Central memory CD4-positive, alpha-beta T cell (primary cell): ENCODE measurements at regions not wholly inside any gene's neighbourhood (a gene's known extent, or its start where the extent isn't known, plus 50 kb on each side); places are given as distances from the start of the nearest gene placed in this dataset.
"Not testable (repeated sequence)": the region's sequence is repeated elsewhere in the genome, so short reads cannot be mapped to it uniquely, and the experiment has no call there.

ENCODE experiments used
- DNase-seq: peaks from one replicate; pipeline ENCODE4 v3.0.0; 2022

DNA sequence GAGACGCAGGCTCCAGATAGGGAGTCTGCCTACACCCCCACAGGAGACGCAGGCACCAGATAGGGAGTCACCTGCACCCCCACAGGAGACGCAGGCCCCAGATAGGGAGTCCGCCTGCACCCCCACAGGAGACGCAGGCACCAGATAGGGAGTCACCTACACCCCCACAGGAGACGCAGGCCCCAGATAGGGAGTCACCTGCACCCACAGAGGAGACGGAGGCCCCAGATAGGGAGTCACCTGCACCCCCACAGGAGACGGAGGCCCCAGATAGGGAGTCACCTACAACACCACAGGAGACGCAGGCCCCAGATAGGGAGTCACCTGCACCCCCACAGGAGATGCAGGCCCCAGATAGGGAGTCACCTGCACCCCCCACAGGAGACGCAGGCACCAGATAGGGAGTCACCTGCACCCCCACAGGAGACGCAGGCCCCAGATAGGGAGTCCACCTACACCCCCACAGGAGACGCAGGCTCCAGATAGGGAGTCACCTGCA is 77.2 kb upstream of the PPP2R2D start:
- DNase-seq, result not testable (repeated sequence)

DNA sequence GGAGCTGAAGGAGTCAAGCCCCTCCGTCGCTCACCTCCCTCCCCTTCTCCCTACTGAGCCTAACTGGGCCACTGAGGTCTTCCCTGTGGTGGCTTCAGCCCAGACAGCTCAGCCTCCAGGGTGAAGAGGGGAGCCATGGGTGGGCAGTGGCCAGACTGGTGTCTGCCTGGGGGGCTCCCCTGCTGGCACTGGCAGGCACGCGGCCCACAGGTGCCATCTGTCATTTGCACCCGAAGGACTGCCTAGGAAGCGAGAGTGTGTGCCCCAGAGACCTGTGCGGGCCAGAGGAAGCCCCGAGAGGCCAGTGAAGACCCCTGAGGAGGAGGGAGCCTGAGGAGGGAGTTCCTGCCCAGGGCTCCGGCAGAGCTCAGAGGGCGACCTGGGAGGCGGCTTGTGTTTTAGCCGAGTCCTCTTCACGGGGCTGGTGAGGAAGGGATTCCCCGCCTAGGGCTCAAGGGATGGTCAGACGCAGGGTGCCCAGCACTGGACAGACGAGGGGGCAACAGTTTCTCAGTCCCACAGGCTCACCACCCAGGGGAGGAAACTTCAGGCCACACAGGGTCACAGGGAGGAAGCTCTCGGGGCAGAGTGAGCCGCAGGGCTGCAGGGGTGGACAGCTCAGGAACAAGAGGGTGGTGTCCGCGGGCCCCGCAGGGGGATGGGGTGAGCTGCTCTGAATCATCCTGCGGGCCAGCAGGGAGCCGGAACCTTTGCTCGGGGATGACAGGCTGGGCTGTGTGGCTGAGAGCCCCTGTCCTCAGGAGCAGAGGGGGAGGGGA is 76.2 kb upstream of the PPP2R2D start:
- no peak for DNase-seq

DNA sequence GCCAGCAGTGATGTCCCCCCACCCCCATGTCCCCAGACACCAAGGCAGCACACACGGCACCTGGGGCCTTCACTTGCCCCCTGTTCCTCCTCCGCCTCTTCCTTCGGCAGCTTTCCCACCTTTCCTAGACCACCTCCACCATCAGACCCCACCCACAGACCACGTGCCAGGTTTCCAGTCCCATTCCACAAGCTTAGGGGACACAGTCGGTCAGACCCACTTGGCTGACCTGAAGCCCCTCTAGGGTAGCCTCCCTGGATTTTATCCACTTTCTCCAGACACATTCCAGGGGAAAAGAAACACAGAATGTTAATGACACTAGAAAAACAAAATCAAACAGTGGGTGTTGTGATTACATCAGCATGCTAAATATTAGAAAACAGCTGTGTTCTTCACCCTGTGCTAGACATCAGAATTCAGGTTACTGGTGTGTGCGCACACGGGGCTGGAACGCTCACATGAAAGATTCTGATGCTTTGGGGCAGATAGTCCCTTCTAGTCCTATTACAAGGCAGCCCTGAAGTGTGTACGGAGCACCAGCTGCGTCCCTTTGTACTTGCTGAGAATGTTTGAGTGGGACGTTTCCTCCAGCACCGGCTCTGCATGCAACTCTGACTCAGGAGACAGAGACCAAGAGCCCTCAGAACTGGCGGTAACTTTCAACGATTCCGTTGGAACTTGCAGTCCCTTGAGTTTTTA is 75.5 kb upstream of the PPP2R2D start:
- no peak for DNase-seq

DNA sequence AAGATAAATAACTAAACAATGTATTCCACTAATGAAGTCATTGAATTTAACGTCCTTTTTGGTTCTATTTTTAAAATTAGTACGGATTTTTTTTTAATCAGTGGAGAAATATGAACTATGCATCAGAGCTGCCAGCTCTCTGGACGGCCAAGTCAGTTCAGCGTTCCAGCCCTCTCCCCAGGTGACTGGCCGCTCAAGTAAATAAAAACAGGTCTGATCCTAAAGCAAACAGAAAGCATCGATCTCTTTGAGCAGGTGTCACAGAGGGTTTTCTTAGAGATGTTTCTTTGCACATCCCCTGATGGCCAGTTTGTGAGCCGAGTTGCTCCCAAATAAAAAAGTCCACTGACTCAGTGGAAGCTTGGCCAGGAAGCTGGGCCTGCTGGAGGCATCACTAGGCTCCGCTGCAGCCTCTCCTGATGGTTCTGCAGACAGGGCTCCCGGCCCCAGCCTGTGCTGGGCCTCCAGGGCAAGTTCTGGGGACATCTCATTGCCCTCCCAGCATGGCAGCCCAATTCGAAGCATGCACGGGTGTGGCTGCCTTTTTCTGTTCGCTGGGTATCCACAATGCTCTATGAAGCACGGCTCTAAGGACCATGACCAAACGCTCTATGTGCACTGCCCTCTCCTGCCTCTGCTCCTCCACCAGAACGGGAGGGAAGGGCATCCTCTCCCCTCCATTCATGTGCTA is 74.7 kb upstream of the PPP2R2D start:
- no peak for DNase-seq

DNA sequence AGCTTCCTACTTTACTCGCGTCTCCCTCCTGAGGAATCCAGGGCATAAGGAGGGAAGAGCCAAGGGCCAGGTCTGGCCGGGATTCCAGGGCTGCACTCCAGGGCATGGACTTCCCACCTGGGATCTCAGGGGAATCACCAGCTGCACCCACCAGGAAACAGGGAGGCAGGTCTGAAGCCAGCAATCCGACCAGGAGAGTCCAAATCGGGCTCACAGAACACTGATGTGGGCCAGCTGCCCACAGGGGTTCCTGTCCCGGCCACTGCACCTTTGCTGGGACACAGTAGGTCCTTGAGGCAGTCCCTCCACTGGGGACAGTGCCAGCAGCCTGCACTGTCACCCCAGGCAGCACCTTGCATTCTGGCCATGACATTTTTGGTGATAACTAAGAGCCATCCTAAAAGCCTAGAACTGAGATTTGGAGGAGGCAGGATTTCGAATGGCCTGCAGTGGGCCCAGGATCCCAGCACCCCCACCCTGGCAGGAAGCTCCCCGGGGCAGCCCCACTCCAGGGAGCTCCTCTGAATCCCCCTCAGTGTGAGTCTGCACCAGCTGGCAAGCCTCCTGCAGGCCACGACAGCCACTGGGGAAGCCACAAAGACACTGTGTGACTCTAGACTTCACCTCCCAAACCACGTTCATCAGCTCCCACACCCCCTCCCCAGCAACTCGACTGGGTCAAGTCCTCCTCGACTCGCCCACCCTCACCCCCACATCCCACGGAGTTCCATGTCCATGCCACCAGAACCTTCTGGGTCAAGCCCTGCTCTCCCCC is 71.5 kb upstream of the PPP2R2D start:
- no peak for DNase-seq

DNA sequence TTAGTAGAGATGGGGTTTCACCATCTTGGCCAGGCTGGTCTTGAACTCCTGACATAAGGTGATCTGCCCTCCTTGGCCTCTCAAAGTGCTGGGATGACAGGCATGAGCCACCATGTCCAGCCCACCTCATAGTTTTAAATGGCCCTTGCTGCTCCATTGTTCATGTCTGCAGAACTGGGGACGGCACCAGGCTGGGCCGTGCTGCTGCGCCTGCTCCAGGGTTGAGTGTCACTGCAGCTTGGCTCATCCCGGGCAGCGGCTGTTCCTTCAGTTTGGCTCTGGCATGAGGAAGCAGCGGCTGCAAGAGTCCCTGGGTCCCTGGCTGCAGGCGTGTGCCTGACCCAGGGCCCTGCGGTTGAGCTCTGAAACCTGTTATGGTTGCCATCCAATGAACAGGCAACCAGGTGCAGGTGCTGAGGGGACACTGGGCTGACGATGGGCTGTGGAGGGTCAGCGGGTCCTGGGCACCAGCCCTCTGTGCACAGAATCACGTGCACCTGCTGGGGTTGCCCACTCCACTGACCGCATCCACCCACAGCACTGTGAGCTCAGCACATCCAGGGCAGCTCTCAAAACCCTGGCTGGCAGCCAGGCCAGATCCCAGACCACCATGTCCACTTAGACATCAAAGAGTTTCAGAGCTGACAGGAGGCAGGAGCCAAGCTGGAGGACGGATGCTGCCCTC is 70.2 kb upstream of the PPP2R2D start:
- no peak for DNase-seq

DNA sequence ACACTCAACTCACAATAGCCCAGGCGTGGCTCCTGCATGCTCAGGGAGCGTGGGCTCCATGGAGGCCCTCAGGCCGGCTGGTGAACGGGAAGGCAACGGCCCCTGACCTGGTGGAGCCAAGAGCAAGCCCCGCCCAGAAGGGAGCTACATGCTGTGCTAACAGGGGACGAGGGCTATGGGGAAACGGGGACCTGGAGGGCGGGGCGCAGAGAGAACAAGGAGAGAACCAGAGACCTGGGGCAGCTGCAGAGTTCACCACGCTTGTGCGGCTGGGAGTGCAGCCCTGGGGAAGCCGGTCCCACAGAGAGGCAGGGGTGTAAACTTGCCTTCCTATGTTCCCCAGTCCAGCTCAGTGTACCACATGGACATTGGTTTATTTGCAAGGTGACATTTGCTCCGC is 69.2 kb upstream of the PPP2R2D start:
- DNase-seq, result no peak

DNA sequence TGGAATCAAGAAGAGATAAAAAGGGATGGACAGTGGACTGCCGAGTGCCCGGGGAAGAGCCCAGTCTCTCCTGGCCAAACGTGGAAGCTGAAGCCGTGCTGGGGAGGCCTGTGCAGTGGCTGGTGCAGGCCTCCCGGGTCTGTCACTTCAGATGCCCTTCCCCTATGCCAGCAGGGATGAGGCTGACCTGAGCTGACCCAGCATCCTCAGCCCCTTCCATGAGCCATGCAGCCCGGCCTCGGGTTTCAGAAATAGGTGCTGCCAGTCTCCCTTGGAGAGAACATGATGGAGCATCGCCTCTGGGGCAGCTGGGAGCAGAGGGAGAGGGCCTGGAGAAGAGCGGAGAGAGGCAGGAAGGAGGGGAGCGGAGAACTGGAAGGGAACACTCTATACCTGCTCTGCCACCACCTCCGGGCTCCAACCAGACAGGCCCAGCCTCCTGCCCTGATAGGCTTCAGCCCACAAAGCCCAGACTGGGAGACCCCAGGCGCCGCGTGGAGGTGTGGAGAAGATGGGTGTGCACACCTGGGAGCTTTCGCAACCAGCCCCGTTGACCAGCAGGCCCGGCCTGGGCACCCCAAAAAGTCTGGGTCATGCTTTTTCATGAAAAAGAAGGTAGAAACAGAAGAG is 68.6 kb upstream of the PPP2R2D start:
- DNase-seq, result no peak

DNA sequence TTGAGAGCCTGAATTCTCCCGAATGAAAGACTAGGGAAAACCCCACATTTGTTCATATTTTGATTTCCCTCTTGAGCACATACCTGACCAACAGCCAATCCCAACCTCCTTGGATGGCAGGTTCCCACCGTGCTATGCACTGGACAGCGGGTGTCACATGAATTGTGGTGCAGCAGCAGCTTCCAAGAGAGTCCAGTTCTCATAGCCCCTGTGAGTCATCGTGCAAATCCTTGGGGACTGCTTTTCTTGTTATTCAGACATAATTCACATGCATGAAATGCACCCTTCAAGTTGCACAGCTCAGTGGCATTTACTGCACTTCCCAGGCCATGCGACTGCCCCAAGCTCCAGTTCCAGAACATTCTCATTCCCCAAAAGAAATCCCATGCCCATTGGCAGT is 67.8 kb upstream of the PPP2R2D start:
- DNase-seq, result no peak

DNA sequence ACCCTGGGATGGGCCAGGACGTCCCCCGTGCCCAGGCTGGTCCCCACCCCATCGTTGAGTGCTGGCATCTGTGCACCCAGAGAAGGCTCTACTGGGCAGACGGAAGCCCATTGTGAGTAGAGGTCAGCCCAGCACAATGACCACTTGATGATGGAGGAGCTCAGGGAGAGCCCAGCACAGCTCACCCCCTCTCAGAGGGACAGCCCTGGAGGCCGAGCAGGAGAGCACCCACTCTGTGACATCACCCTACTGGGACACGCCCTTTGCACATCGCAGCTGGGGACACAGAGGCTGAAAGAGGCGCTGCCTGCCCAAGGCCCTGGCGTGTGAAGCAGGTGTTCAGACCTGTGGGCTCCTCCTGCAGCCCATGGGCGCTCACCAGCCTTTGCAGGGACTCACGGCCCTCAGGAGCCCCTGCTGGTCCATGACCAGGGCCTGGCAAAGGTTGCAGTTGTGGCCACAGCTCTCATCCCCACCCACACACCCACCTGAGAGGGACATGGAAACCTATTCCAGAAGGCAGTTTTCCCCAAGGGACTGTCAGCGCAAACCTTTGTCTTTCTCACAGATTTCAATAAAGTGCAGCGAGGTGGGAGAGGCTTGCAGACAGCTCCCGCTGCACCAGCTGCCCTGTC is 67.2 kb upstream of the PPP2R2D start:
- no peak for DNase-seq

DNA sequence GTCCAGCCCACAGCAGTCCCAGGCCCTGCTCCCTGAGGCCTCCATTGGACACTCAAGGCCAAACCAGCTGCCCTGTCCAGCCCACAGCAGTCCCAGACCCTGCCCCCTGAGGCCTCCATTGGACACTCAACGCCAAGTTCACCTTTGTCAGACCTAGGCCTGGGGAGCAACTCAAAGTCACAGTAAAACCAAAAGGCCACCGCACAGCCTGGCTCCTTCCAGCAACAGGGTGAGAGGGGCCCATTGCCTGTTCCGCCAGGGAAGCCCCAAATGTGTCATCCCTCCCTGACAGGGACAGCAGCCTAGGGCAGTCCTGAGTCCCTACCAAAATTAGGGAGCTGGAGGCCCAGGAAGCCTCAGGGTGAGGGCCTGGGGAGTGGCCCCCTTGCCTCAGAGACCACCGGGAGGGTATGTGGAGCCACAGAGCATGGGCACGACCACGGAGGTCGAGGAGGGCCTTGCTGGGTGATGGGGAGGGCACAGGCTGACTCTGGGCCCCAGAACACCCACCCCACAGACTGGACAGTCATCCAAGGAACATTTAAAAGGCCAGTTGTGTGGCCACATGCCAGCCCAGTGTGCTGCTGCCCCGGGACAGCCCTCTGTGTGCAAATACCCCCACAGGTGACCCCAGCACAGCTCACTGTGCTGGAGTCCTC is 66.5 kb upstream of the PPP2R2D start:
- DNase-seq, result no peak

DNA sequence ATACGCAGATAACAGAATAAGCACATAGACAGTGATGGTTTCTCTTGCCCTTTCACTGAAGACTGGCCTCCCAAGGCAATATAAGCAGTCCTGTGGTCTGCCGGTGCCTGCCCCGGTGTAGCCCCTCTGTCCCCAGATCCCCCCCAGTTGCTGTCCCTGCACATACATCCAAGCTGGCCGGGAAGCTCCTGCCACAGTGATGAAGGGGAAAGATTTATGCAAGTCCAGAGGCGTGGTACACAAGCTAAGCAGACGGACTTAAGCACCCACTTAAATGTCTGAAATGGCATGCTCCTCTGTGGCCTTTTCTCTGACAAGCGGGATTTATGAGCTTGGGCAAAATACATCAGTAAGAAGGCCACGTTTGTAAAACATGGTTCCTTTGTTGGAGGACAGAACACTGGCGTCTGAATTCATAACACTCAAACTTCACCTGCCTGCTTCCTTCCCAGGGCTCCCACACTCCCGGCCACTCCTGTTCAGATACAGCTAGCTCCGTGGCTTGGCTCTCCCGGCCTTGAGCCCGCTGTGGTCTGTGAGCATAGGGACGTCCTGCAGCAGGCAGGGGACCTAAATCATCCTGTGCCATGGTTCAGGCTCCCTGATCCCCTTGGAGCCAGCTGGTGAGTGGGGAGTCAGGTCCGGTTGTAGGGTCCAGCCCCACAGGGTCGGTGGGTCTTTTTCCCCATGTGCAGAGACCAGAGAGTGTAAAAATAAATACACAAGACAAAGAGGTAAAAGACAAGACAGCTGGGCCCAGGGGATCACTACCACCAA is 61.7 kb upstream of the PPP2R2D start:
- DNase-seq, result no peak

DNA sequence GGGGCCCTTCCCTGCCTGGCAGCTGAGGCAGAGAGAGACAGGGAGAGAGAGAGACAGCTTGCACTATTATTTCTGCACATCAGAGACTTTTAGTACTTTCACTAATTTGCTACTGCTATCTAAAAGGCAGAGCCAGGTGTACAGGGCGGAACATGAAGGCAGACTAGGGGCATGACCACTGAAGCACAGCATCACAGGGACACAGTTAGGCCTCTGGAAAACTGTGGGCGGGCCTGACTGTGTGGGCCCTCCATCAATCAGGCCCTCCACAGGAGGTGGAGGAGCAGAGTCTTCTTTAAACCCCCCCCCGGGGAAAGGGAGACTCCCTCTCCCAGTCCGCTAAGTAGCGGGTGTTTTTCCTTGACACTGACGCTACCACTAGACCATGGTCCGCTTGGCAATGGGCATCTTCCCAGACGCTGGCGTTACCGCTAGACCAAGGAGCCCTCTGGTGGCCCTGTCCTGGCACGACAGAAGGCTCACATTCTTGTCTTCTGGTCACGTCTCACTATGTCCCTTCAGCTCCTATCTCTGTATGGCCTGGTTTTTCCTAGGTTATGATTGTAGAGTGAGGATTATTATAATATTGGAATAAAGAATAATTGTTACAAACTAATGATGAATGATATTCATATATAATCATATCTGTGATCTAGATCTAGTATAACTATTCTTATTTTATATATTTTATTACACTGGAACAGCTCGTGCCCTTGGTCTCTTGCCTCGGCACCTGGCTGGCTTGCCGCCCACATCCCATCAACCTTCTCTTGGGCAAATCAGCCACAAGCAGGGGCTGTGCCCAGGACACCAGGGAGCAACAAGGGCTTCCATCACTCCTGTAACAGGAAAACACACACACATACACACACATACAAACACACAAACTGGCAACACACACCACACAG is 60.7 kb upstream of the PPP2R2D start:
- DNase-seq, result not testable (repeated sequence)

DNA sequence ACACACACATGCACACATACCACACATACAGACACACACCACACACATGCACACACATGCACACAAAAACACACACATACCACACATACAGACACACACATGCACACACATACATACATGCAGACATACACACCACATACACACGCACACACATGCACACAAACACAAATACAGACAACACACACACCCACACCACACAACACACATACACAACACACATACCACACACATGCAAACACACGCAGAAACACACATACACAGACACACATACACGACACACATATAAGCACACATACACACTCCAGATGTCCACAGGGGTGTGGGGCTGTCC is 60.1 kb upstream of the PPP2R2D start:
- no peak for DNase-seq

DNA sequence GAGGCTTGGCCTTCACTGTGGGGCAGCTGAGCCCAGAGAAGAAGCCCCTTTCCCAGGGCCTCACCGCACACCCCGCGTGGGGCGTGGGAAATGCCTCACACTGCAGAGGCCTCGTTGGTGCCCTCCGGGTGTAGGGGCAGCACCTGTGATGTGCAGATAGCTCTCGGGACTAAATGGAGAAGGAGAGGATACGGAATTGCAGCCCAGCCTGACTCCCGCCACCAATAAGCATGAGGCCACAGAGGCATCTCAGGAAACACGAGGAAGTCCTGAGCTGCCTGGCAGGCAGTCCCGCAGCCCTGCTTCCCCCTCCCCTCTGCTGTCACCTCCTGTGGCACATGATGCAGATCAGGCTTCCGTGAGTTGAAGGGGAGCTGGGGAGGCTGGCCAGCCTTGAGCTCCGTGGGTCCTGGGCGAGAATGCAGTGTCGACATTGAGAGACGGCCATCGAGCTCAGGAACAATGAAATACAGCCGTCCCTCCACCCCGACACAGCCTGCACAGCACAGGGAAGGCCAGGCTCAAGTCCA is 59.6 kb upstream of the PPP2R2D start:
- no peak for DNase-seq

DNA sequence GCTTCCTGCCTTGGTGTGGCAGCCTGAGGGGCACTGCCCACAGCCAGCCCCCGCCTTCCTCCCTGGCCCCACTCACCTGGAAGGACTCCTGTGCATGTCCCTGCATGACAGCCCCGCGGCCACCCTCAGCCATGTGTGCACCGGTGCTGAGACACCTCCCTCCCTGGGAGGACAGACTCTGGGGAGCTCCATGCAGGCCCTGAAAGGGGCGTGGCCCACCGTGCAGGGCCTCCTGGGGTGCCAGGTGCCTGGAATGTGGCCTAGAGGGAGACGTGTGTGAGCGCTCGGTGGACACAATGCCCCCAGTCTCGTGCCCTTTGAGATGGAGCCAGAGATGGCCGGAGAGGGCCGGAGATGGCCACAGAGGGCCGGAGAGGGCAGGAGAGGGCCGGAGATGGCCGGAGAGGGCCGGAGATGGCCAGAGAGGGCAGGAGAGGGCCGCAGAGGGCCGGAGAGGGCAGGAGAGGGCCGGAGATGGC is 59.1 kb upstream of the PPP2R2D start:
- no peak for DNase-seq

DNA sequence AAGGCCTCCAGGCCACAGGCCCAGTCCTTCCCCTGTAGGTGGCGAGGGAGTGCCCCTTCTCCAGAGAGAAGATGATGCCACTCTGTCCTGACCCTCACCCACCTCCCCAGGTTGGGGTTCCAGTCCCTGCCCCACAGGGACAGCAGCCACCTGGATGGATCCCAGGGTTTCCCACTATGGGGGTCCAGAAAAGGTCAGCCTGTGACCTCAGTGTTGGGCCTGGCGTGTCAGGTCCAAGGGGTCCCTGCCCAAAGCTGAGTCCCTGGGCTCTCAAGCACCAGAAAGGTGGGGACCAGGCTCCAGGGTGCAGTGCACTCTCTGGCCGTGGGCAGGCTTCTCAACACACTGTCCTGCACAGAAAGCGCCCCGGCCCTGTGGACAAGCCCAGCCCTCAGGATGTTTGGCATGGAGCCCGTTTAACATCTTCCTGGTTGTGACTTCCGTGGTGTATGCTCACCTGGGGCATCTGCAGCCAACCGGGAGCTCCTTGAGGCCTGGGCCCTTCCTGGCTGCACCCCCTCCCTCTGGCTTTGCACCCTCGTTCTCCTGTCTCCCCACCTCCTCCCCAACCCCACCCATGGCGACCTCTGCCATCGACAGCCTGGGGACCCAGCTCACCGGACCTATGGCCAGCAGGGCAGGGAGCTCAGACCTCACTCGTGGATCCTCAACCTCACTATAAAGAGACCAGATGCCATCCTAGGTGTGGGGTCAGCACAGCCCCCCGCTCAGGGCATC is 58.3 kb upstream of the PPP2R2D start:
- DNase-seq, result no peak

DNA sequence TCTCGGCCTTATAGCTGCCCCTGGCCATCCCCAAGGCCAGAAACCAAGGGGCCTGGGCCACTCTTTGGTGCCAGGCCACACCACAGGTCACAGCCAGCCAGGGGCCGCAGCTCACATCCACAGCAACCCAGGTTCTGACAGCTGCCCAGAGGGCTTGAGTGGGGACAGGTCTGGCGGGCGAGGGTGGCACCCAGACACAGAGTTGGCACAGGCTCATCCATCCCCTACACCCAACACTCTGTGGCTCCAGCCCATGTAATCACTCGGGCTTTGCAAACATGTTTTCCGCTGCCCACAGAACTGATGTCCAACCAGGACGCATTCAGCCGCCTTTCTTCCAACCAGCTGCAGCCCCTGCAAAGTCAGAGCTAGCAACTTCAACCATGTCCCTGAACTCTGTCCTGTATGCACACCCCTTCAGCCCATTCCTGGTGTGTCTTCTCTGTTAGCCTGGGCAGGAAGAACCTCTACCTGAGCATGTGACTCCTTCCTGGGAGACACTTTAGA is 57.7 kb upstream of the PPP2R2D start:
- DNase-seq, result no peak
